ENCODE measurements at regions not wholly inside any gene's neighbourhood (a gene's known extent, or its start where the extent isn't known, plus 50 kb on each side); places are given as distances from the start of the nearest gene placed in this dataset.

- no TSS peak for BruUV-seq (replicated peaks)
- intact Hi-C loops (cut with micrococcal nuclease): no loop called here
- H4K20me1 ChIP-seq (replicated peaks; ENCODE audit: control insufficient read depth, extremely low read depth, insufficient read depth, low read length): no peaks in the 10 kb centered on the region
- no peaks in the 10 kb centered on the region for H3K36me3 ChIP-seq (ENCODE audit: control insufficient read depth in 2 of 2, extremely low read depth in 1 of 2, insufficient read depth in 2 of 2, low read length in 2 of 2)
- H3K27me3 ChIP-seq (ENCODE audit: control insufficient read depth in 2 of 2, insufficient read depth in 2 of 2, low read length in 2 of 2): no peaks in the 10 kb centered on the region
- FAIRE-seq (no peak), DNase-seq (ENCODE audit: low read depth, low spot score) (no peak)
- H3K4me3 ChIP-seq (replicated peaks in 1 of 3; ENCODE audit: insufficient read depth in 1 of 3, low read depth in 1 of 3, low read length in 3 of 3): no peak overlapping the region
- H2AFZ ChIP-seq (ENCODE audit: low read depth, low read length): no peak overlapping the region
- no peak overlapping the region for H3K4me2 ChIP-seq (ENCODE audit: insufficient read depth, low read length)
- ChIA-PET POLR2A (no interaction called here), CTCF (no interaction called here)
- dilution Hi-C loops (cut with MboI; ENCODE audit: extremely low pct_ligation_motif_present, low sequenced_read_pairs): no loop called here
- no peak overlapping the region for H3K27ac ChIP-seq (ENCODE audit: insufficient read depth, low read depth, low read length)
- H3K4me1 ChIP-seq (ENCODE audit: control insufficient read depth, extremely low read depth, insufficient read depth, low read length): no peaks in the 10 kb centered on the region
- no peak overlapping the region for H3K9ac ChIP-seq (replicated peaks; ENCODE audit: extremely low read depth, insufficient read depth, low read length)
- no peaks in the 10 kb centered on the region for H3K9me3 ChIP-seq (replicated peaks; ENCODE audit: control insufficient read depth, insufficient read depth, low read length)
- no peak for TF ChIP-seq JUN (IDR thresholded peaks at IDR 0.05; ENCODE audit: borderline replicate concordance, insufficient read depth, insufficient read length, low read depth)
- no peak for TF ChIP-seq POLR2AphosphoS5 (IDR thresholded peaks at IDR 0.05; ENCODE audit: insufficient read depth, low read depth, low read length)
- TF ChIP-seq POLR2A (IDR thresholded peaks at IDR 0.05; ENCODE audit: low read depth, low read length): no peak
- TF ChIP-seq FOS (IDR thresholded peaks at IDR 0.05; ENCODE audit: borderline replicate concordance, insufficient read depth, low read length): no peak
- TF ChIP-seq EZH2 (IDR thresholded peaks at IDR 0.05; ENCODE audit: borderline replicate concordance, low read depth, low read length, severe bottlenecking): no peak
- no peak for TF ChIP-seq MYC (IDR thresholded peaks at IDR 0.05; ENCODE audit: low read depth, low read length)
- TF ChIP-seq MAX (IDR thresholded peaks at IDR 0.05; ENCODE audit: insufficient read depth, insufficient read length): no peak
- no peak for TF ChIP-seq CTCF (IDR thresholded peaks at IDR 0.05; ENCODE audit: extremely low read depth in 1 of 2, insufficient read depth in 1 of 2, low read depth in 1 of 2, low read length in 2 of 2)
- TF ChIP-seq GATA2 (IDR thresholded peaks at IDR 0.05; ENCODE audit: insufficient read depth, insufficient read length, low read depth, low read length): no peak
- no peaks in the 10 kb centered on the region for H3K79me2 ChIP-seq (ENCODE audit: control insufficient read depth, insufficient read depth, low read length)
- H3K9me1 ChIP-seq (replicated peaks; ENCODE audit: control insufficient read depth, extremely low read depth, insufficient read depth, low read length): no peaks in the 10 kb centered on the region
These were observed 634.7 kb downstream of the ARL4A start for GRCh38 chr7:13322126-13322525.

Measured in endothelial cell of umbilical vein (primary cell).